ENCODE measurements at regions not wholly inside any gene's neighbourhood (a gene's known extent, or its start where the extent isn't known, plus 50 kb on each side); places are given as distances from the start of the nearest gene placed in this dataset.

DNA sequence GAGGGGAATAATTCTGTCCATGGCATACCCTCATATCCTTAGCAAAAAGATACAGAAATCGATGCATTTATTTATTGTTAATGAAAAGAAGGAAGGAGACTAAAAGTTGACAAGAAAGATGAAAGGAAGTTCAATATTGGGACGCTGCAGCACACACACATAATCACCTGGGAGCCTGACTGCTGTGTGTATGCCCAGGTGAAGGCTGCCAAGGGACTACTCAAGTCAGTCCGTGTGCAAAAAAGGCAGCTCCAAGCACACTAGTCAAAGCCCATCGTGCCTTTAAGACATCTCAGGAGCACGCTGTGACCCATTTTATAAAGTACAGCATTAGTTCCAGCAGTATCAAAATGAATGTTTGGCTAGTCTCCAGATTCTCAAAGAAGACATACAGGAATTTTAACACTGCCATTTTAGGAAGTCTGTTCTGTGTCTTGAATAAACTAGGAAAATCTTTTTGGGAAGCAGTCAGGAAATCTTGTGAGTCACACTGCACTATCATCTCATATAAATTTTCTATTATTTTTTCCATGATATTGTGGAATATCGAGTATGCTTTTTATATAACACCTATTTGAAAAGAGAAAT lies 363.9 kb downstream of the GASK1B start:
- TF ChIP-seq, protein P1, sequence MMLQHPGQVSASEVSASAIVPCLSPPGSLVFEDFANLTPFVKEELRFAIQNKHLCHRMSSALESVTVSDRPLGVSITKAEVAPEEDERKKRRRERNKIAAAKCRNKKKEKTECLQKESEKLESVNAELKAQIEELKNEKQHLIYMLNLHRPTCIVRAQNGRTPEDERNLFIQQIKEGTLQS (IDR thresholded peaks at IDR 0.05; ENCODE audit: borderline replicate concordance, extremely low read depth, low read depth, low read length): no peak
- TF ChIP-seq ZNF24 (IDR thresholded peaks at IDR 0.05) (no peak), ESRRA (IDR thresholded peaks at IDR 0.05; ENCODE audit: low read length) (no peak), EGR1 (IDR thresholded peaks at IDR 0.05; ENCODE audit: borderline replicate concordance in 1 of 2, low read depth in 2 of 2, low read length in 2 of 2) (no peak)
- TF ChIP-seq, protein P2, sequence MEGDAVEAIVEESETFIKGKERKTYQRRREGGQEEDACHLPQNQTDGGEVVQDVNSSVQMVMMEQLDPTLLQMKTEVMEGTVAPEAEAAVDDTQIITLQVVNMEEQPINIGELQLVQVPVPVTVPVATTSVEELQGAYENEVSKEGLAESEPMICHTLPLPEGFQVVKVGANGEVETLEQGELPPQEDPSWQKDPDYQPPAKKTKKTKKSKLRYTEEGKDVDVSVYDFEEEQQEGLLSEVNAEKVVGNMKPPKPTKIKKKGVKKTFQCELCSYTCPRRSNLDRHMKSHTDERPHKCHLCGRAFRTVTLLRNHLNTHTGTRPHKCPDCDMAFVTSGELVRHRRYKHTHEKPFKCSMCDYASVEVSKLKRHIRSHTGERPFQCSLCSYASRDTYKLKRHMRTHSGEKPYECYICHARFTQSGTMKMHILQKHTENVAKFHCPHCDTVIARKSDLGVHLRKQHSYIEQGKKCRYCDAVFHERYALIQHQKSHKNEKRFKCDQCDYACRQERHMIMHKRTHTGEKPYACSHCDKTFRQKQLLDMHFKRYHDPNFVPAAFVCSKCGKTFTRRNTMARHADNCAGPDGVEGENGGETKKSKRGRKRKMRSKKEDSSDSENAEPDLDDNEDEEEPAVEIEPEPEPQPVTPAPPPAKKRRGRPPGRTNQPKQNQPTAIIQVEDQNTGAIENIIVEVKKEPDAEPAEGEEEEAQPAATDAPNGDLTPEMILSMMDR (IDR thresholded peaks at IDR 0.05 in 2 of 3, conservative IDR thresholded peaks at IDR 0.05 in 1 of 3; ENCODE audit: control insufficient read depth in 2 of 3, extremely low read depth in 1 of 3, insufficient read depth in 1 of 3, low read depth in 3 of 3, low read length in 3 of 3): no peak
